ENCODE measurements at regions not wholly inside any gene's neighbourhood (a gene's known extent, or its start where the extent isn't known, plus 50 kb on each side); places are given as distances from the start of the nearest gene placed in this dataset.

GRCh38 chrX:123036401-123036800 lies 147.7 kb upstream of the GRIA3 start:
- no peak overlapping the region for H3K4me3 ChIP-seq (replicated peaks; ENCODE audit: low read depth, low read length)
- no peak for DNase-seq (ENCODE audit: low read depth)
- no peak for TF ChIP-seq CTCF (IDR thresholded peaks at IDR 0.05; ENCODE audit: low read length, missing control alignments)

GRCh38 chrX:123049071-123049625 lies 134.9 kb upstream of the GRIA3 start:
- no peak overlapping the region for H3K4me3 ChIP-seq (replicated peaks; ENCODE audit: low read depth, low read length)
- DNase-seq (ENCODE audit: low read depth) = no peak
- TF ChIP-seq CTCF (IDR thresholded peaks at IDR 0.05; ENCODE audit: low read length, missing control alignments) = no peak

- H3K4me3 ChIP-seq (replicated peaks; ENCODE audit: low read depth, low read length) = no peak overlapping the region
- DNase-seq (ENCODE audit: low read depth) = no peak
- TF ChIP-seq CTCF (IDR thresholded peaks at IDR 0.05; ENCODE audit: low read length, missing control alignments) = no peak
Observed at GRCh38 chrX:123060986-123061385, 123.1 kb upstream of the GRIA3 start.

GRCh38 chrX:123064053-123064452 lies 120.0 kb upstream of the GRIA3 start:
- DNase-seq (ENCODE audit: low read depth) = no peak
- H3K4me3 ChIP-seq (replicated peaks; ENCODE audit: low read depth, low read length) = no peak overlapping the region
- no peak for TF ChIP-seq CTCF (IDR thresholded peaks at IDR 0.05; ENCODE audit: low read length, missing control alignments)

- no peak for DNase-seq (ENCODE audit: low read depth)
- no peak overlapping the region for H3K4me3 ChIP-seq (replicated peaks; ENCODE audit: low read depth, low read length)
- TF ChIP-seq CTCF (IDR thresholded peaks at IDR 0.05; ENCODE audit: low read length, missing control alignments) = no peak
Observed at GRCh38 chrX:123072686-123073385, 111.2 kb upstream of the GRIA3 start.

- TF ChIP-seq CTCF (IDR thresholded peaks at IDR 0.05; ENCODE audit: low read length, missing control alignments) = no peak
- H3K4me3 ChIP-seq (replicated peaks; ENCODE audit: low read depth, low read length) = no peak overlapping the region
- DNase-seq (ENCODE audit: low read depth) = no peak
Observed at GRCh38 chrX:123075947-123076561, 108.0 kb upstream of the GRIA3 start.

Measured in fibroblast of pulmonary artery (primary cell).